ENCODE measurements at regions not wholly inside any gene's neighbourhood (a gene's known extent, or its start where the extent isn't known, plus 50 kb on each side); places are given as distances from the start of the nearest gene placed in this dataset.
A peak's percentile ranks its signal among the peaks of the same experiment; 100 is the strongest.
"Not testable (repeated sequence)": the region's sequence is repeated elsewhere in the genome, so short reads cannot be mapped to it uniquely, and the experiment has no call there.

DNA sequence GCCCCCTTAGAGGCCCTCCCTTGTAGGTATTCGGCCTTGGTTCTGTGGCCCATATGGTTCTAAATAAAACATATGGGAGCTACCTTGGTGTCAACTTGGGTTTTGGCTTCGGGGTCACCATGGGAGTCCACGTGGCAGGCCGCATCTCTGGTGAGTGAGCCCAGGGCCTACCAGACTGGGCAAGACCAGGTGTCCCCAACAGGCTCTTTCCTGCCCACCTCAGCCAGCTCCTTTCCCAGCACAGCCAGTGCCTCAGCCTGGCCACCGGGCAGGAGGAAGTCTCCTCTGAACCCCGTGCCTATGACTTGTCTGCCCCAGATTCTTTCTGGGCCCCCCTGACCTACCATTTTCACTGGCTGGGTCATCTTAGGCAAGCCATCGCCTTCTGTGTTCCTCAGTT is 268.8 kb upstream of the TEKT4 start:
- intact Hi-C loops (cut with DNase I): no loop called here
- H3K27ac ChIP-seq (ENCODE audit: low read depth in 2 of 2, low read length in 2 of 2): no peak overlapping the region
- no peaks in the 10 kb centered on the region for H3K9me3 ChIP-seq (ENCODE audit: control insufficient read depth in 2 of 3, insufficient read depth in 1 of 3, low read length in 3 of 3)
- DNase-seq (no peak), FAIRE-seq (no peak)
- no peaks in the 10 kb centered on the region for H3K4me1 ChIP-seq (ENCODE audit: control insufficient read depth in 2 of 3, insufficient read depth in 2 of 3, low read depth in 1 of 3, low read length in 3 of 3)
- no peak overlapping the region for H3K9ac ChIP-seq (ENCODE audit: low read length in 3 of 3)
- H3K4me3 ChIP-seq (ENCODE audit: low read length in 3 of 3): no peak overlapping the region
- H3K36me3 ChIP-seq (ENCODE audit: control insufficient read depth in 2 of 3, insufficient read depth in 3 of 3, low read length in 3 of 3): no peaks in the 10 kb centered on the region
- TF ChIP-seq, protein P1, sequence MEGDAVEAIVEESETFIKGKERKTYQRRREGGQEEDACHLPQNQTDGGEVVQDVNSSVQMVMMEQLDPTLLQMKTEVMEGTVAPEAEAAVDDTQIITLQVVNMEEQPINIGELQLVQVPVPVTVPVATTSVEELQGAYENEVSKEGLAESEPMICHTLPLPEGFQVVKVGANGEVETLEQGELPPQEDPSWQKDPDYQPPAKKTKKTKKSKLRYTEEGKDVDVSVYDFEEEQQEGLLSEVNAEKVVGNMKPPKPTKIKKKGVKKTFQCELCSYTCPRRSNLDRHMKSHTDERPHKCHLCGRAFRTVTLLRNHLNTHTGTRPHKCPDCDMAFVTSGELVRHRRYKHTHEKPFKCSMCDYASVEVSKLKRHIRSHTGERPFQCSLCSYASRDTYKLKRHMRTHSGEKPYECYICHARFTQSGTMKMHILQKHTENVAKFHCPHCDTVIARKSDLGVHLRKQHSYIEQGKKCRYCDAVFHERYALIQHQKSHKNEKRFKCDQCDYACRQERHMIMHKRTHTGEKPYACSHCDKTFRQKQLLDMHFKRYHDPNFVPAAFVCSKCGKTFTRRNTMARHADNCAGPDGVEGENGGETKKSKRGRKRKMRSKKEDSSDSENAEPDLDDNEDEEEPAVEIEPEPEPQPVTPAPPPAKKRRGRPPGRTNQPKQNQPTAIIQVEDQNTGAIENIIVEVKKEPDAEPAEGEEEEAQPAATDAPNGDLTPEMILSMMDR (IDR thresholded peaks at IDR 0.05; ENCODE audit: borderline replicate concordance, extremely low read depth, insufficient read depth): no peak
- no peaks in the 10 kb centered on the region for H3K27me3 ChIP-seq (ENCODE audit: control insufficient read depth, insufficient read depth, low read length)

DNA sequence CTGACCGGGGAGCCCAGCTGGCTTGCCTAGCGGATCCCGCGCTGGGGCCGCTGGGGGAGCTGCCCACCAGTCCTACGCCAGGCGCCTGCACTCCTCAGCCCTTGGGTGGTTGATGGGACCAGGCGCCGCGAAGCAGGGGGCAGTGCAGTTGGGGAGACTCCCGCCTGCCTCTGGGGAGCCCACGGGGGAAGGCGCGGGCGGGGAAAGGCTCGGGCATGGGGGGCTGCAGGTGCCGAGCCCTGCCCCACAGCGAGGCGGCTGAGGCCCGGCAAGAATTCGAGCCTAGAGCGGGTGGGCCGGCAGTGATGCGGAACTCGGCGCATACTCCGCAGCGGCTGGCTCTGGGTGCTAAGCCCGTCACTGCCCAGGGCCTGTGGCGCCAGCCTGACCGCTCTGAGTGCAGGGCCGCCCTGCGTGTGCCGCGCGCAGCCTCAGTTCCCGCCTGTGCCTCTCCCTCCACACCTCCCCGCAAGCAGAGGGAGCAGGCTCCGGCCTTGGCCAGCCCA is 249.1 kb upstream of the TEKT4 start:
- Histone ChIP-seq H3K9me3 (ENCODE audit: control insufficient read depth in 2 of 3, insufficient read depth in 1 of 3, low read length in 3 of 3) (no peaks in the 10 kb centered on the region), H3K36me3 (ENCODE audit: control insufficient read depth in 2 of 3, insufficient read depth in 3 of 3, low read length in 3 of 3) (no peaks in the 10 kb centered on the region), H3K27me3 (ENCODE audit: control insufficient read depth, insufficient read depth, low read length) (no peaks in the 10 kb centered on the region), H3K27ac (ENCODE audit: low read depth in 2 of 2, low read length in 2 of 2) (no peak overlapping the region), H3K4me1 (ENCODE audit: control insufficient read depth in 2 of 3, insufficient read depth in 2 of 3, low read depth in 1 of 3, low read length in 3 of 3) (no peaks in the 10 kb centered on the region), H3K4me3 (ENCODE audit: low read length in 3 of 3) (no peak overlapping the region), H3K9ac (ENCODE audit: low read length in 3 of 3) (no peak overlapping the region)
- no peak for FAIRE-seq
- intact Hi-C loops (cut with DNase I): no loop called here
- TF ChIP-seq, protein P1 (IDR thresholded peaks at IDR 0.05; ENCODE audit: borderline replicate concordance, extremely low read depth, insufficient read depth): no peak
- peak in 2 of 5 donors; percentile 5 to 71 for DNase-seq

DNA sequence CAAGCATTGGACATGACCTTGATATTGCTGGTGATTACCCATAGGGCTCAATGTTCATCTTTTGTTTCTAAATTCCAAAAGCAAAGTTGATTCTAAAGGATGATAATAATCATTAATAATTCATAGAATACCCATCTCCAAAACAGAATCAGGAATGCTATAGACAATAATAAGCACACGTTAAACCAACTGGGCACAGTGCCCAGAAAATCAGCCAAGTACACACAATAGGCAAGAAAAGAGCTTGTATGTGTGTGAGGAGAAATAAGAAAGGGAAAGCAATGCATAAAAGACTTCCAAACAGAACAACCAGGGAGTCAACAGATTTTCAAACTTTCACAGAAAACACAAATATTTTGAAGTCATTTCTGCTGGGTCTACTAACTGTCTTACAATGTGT is 242.3 kb upstream of the TEKT4 start:
- H3K27me3 ChIP-seq (ENCODE audit: control insufficient read depth, insufficient read depth, low read length); FAIRE-seq; H3K36me3 ChIP-seq (ENCODE audit: control insufficient read depth in 2 of 3, insufficient read depth in 3 of 3, low read length in 3 of 3); H3K27ac ChIP-seq (ENCODE audit: low read depth in 2 of 2, low read length in 2 of 2); H3K4me3 ChIP-seq (ENCODE audit: low read length in 3 of 3); H3K9me3 ChIP-seq (ENCODE audit: control insufficient read depth in 2 of 3, insufficient read depth in 1 of 3, low read length in 3 of 3); DNase-seq; intact Hi-C loops (cut with DNase I); H3K9ac ChIP-seq (ENCODE audit: low read length in 3 of 3); H3K4me1 ChIP-seq (ENCODE audit: control insufficient read depth in 2 of 3, insufficient read depth in 2 of 3, low read depth in 1 of 3, low read length in 3 of 3): not testable (repeated sequence)

DNA sequence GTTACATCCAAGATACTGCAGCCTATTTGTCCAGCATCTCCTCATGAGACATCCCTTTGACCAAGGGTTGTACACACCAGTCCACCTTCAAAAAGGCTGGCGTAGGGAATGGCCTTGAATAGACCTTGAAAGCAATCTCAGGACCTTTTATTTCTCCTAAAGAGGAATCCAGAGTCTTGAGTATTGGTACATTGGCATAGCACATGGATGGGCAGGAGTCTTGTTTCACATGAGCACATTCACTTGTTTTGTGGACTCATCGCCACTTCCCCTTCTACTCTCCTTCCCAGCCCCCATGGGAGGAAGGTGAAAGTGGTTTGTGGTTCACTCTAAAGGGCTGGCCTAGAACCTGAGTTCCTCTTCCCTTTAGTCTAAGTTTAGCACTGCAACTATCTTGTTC is 229.8 kb upstream of the TEKT4 start:
- H3K4me1 ChIP-seq (ENCODE audit: control insufficient read depth in 2 of 3, insufficient read depth in 2 of 3, low read depth in 1 of 3, low read length in 3 of 3): not testable (repeated sequence)

DNA sequence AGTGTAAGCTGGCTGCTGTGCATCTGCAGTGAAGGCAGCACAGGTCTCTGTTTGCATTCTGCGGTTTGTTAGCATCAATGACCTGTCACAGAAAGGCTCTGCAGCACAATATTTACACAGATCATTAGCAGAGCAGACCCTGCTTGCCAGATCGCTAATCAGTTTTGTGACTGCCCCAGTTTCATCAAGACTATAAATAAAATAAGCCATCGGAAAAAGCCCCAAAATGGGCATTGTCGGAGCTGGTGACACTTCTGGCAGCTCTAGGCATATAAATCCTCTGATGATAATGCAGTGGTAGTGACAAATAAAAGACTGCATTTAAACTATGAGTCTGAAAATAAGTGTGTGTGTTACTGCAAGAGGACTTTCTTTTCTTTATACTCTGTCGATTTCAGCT is 219.1 kb upstream of the TEKT4 start:
- H3K36me3 ChIP-seq (ENCODE audit: control insufficient read depth in 2 of 3, insufficient read depth in 3 of 3, low read length in 3 of 3); H3K27ac ChIP-seq (ENCODE audit: low read depth in 2 of 2, low read length in 2 of 2); intact Hi-C loops (cut with DNase I); H3K27me3 ChIP-seq (ENCODE audit: control insufficient read depth, insufficient read depth, low read length); H3K9me3 ChIP-seq (ENCODE audit: control insufficient read depth in 2 of 3, insufficient read depth in 1 of 3, low read length in 3 of 3); H3K9ac ChIP-seq (ENCODE audit: low read length in 3 of 3); FAIRE-seq; DNase-seq; H3K4me1 ChIP-seq (ENCODE audit: control insufficient read depth in 2 of 3, insufficient read depth in 2 of 3, low read depth in 1 of 3, low read length in 3 of 3); H3K4me3 ChIP-seq (ENCODE audit: low read length in 3 of 3): not testable (repeated sequence)

More for the DNA sequence above, 229.8 kb upstream of the TEKT4 start:
- FAIRE-seq; H3K9ac ChIP-seq (ENCODE audit: low read length in 3 of 3); DNase-seq; H3K27me3 ChIP-seq (ENCODE audit: control insufficient read depth, insufficient read depth, low read length); H3K27ac ChIP-seq (ENCODE audit: low read depth in 2 of 2, low read length in 2 of 2); intact Hi-C loops (cut with DNase I); H3K9me3 ChIP-seq (ENCODE audit: control insufficient read depth in 2 of 3, insufficient read depth in 1 of 3, low read length in 3 of 3); H3K4me3 ChIP-seq (ENCODE audit: low read length in 3 of 3); H3K36me3 ChIP-seq (ENCODE audit: control insufficient read depth in 2 of 3, insufficient read depth in 3 of 3, low read length in 3 of 3): not testable (repeated sequence)

DNA sequence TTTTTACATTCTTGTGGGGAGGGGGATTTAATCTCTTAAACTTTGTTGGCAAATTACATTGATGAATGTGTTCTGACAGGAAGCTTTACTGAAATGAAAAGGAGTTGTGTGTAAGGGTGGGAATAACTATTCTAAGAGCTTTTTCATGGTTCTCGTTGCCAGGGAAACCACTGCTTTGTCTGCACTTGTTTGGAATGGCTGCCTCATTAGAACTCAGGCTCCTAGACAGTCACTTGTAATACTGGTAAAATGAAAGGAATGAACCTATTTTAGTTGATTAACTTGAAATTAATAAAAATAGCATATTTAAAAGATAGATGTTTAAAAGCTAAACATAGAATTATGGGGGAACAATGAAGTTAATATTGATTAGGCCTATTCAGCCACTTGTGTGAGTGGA is 201.4 kb upstream of the TEKT4 start:
- not testable (repeated sequence) for FAIRE-seq; DNase-seq; H3K4me3 ChIP-seq (ENCODE audit: low read length in 3 of 3)

DNA sequence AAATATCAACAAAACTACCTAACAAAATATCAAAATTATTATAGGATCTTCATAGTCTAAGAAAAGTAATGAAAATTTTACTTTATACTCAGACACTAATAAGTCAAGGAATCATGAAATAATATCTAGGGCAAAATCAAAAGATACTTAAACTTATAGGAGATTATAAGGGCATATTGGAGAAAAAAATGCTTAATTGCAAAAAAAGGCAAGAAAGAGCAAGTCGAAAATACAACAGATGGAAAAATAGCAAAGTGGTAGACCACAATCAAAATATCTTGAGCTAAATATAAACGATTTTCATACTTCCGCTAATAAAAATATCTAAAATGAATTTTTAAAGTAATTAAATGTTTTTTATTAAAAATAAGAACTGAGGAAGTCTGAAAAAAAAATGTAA is 177.0 kb upstream of the TEKT4 start:
- H3K9me3 ChIP-seq (ENCODE audit: control insufficient read depth in 2 of 3, insufficient read depth in 1 of 3, low read length in 3 of 3); H3K27me3 ChIP-seq (ENCODE audit: control insufficient read depth, insufficient read depth, low read length); H3K36me3 ChIP-seq (ENCODE audit: control insufficient read depth in 2 of 3, insufficient read depth in 3 of 3, low read length in 3 of 3); DNase-seq; H3K27ac ChIP-seq (ENCODE audit: low read depth in 2 of 2, low read length in 2 of 2); H3K9ac ChIP-seq (ENCODE audit: low read length in 3 of 3); intact Hi-C loops (cut with DNase I); H3K4me1 ChIP-seq (ENCODE audit: control insufficient read depth in 2 of 3, insufficient read depth in 2 of 3, low read depth in 1 of 3, low read length in 3 of 3); H3K4me3 ChIP-seq (ENCODE audit: low read length in 3 of 3); FAIRE-seq: not testable (repeated sequence)

More for the DNA sequence above, 201.4 kb upstream of the TEKT4 start:
- H3K27ac ChIP-seq (ENCODE audit: low read depth in 2 of 2, low read length in 2 of 2); H3K27me3 ChIP-seq (ENCODE audit: control insufficient read depth, insufficient read depth, low read length); intact Hi-C loops (cut with DNase I); H3K4me1 ChIP-seq (ENCODE audit: control insufficient read depth in 2 of 3, insufficient read depth in 2 of 3, low read depth in 1 of 3, low read length in 3 of 3); H3K36me3 ChIP-seq (ENCODE audit: control insufficient read depth in 2 of 3, insufficient read depth in 3 of 3, low read length in 3 of 3); H3K9ac ChIP-seq (ENCODE audit: low read length in 3 of 3); H3K9me3 ChIP-seq (ENCODE audit: control insufficient read depth in 2 of 3, insufficient read depth in 1 of 3, low read length in 3 of 3): not testable (repeated sequence)

All from kidney (tissue), 13 donors.